Neutrophil (primary cell): ENCODE measurements at regions not wholly inside any gene's neighbourhood (a gene's known extent, or its start where the extent isn't known, plus 50 kb on each side); places are given as distances from the start of the nearest gene placed in this dataset.
"Not testable (repeated sequence)": the region's sequence is repeated elsewhere in the genome, so short reads cannot be mapped to it uniquely, and the experiment has no call there.

Source experiments
- H3K27ac ChIP-seq: fragments of 200-600 bp; sonication (generic); 2 replicates; pipeline ENCODE4 v1.5.1; 2016; ENCODE audit warnings: mild to moderate bottlenecking, moderate library complexity
- H3K27me3 ChIP-seq: fragments of 200-600 bp; sonication (generic); 2 replicates; pipeline ENCODE4 v1.6.0; 2016; ENCODE audit warnings: mild to moderate bottlenecking
- H3K36me3 ChIP-seq: fragments of 200-600 bp; sonication (generic); 2 replicates; pipeline ENCODE4 v1.5.1; 2017
- H3K4me1 ChIP-seq, 2 experiments: fragments of 200-600 bp in 1 of 2; sonication (generic) in 1 of 2; 1 replicate in 1 of 2; 2 replicates in 1 of 2; pipeline versions ENCODE4 v1.5.1 to v1.6.1; 2013 to 2016; ENCODE audit warnings: low read depth in 1 of 2, low read length in 1 of 2, mild to moderate bottlenecking in 1 of 2, moderate library complexity in 1 of 2; ENCODE audit not compliant: control insufficient read depth in 1 of 2, insufficient read depth in 1 of 2
- H3K4me3 ChIP-seq, 2 experiments: fragments of 200-600 bp in 1 of 2; sonication (generic) in 1 of 2; 1 replicate in 1 of 2; 2 replicates in 1 of 2; pipeline ENCODE4 v1.5.1; 2013 to 2016; ENCODE audit warnings: low read depth in 1 of 2, low read length in 1 of 2, mild to moderate bottlenecking in 1 of 2, moderate library complexity in 1 of 2
- H3K9me3 ChIP-seq: fragments of 200-600 bp; sonication (generic); 2 replicates; pipeline ENCODE4 v1.5.1; 2016
- CTCF ChIP-seq: fragments of 200-600 bp; sonication (generic); IDR thresholded peaks from 2 replicates; pipeline ENCODE4 v1.5.1; 2016; ENCODE audit warnings: antibody characterized with exemption

- Histone ChIP-seq H3K4me3 (no peak overlapping the region), H3K27me3 (no peaks in the 10 kb centered on the region), H3K9me3 (no peaks in the 10 kb centered on the region), H3K27ac (no peak overlapping the region), H3K36me3 (no peaks in the 10 kb centered on the region), H3K4me1 (no peaks in the 10 kb centered on the region)
- TF ChIP-seq CTCF, result no peak
Observed at GRCh38 chr2:179331061-179331460, 66.4 kb upstream of the SESTD1 start.

GRCh38 chr2:179322289-179322688, 57.7 kb upstream of the SESTD1 start:
- Histone ChIP-seq H3K27me3 (no peaks in the 10 kb centered on the region), H3K9me3 (no peaks in the 10 kb centered on the region), H3K27ac (no peak overlapping the region), H3K4me3 (no peak overlapping the region), H3K4me1 (no peaks in the 10 kb centered on the region), H3K36me3 (no peaks in the 10 kb centered on the region)
- no peak for TF ChIP-seq CTCF

- not testable (repeated sequence) for H3K4me3 ChIP-seq, H3K27ac ChIP-seq, H3K36me3 ChIP-seq, H3K27me3 ChIP-seq, H3K9me3 ChIP-seq, H3K4me1 ChIP-seq
Observed at GRCh38 chr2:179321034-179321433, 56.4 kb upstream of the SESTD1 start.

- not testable (repeated sequence) for H3K9me3 ChIP-seq
Observed at GRCh38 chr2:179314729-179315128, 50.1 kb upstream of the SESTD1 start.

More at GRCh38 chr2:179314729-179315128, 50.1 kb upstream of the SESTD1 start:
- not testable (repeated sequence) for H3K36me3 ChIP-seq, H3K27ac ChIP-seq, H3K4me1 ChIP-seq, H3K27me3 ChIP-seq, H3K4me3 ChIP-seq
